Islet precursor cell (in vitro differentiated cells): ENCODE measurements at regions not wholly inside any gene's neighbourhood (a gene's known extent, or its start where the extent isn't known, plus 50 kb on each side); places are given as distances from the start of the nearest gene placed in this dataset.

Experiments used
- DNase-seq: peaks from one replicate; pipeline ENCODE4 v3.0.0-alpha.2; 2018

- DNase-seq: no peak
Measured at GRCh38 chr9:96183751-96184150, 118.2 kb downstream of the HSD17B3 start.

GRCh38 chr9:96178153-96178552 is 123.8 kb downstream of the HSD17B3 start:
- no peak for DNase-seq

- DNase-seq: no peak
Measured at GRCh38 chr9:96177719-96178028, 124.3 kb downstream of the HSD17B3 start.

- no peak for DNase-seq
Measured at GRCh38 chr9:96177005-96177718, 124.8 kb downstream of the HSD17B3 start.

GRCh38 chr9:96175796-96176195 is 126.2 kb downstream of the HSD17B3 start:
- DNase-seq: no peak

GRCh38 chr9:96175001-96175400 is 127.0 kb downstream of the HSD17B3 start:
- no peak for DNase-seq

GRCh38 chr9:96174371-96174770 is 127.6 kb downstream of the HSD17B3 start:
- no peak for DNase-seq

- DNase-seq: no peak
Measured at GRCh38 chr9:96173640-96174039, 128.3 kb downstream of the HSD17B3 start.

- no peak for DNase-seq
Measured at GRCh38 chr9:96172797-96173196, 129.2 kb downstream of the HSD17B3 start.

GRCh38 chr9:96171728-96172127 is 130.2 kb downstream of the HSD17B3 start:
- DNase-seq: no peak

- peak; percentile 83 for DNase-seq
Measured at GRCh38 chr9:96169901-96170300, 132.1 kb downstream of the HSD17B3 start.

GRCh38 chr9:96169484-96169883 is 132.5 kb downstream of the HSD17B3 start:
- peak; percentile 97 for DNase-seq

GRCh38 chr9:96168882-96169281 is 133.1 kb downstream of the HSD17B3 start:
- peak; percentile 51 for DNase-seq

GRCh38 chr9:96167011-96167410 is 135.0 kb downstream of the HSD17B3 start:
- peak; percentile 37 for DNase-seq

GRCh38 chr9:96164268-96164683 is 137.7 kb downstream of the HSD17B3 start:
- DNase-seq: peak; percentile 25

GRCh38 chr9:96163712-96164111 is 138.3 kb downstream of the HSD17B3 start:
- peak; percentile 25 for DNase-seq

- DNase-seq: peak; percentile 4
Measured at GRCh38 chr9:96163161-96163560, 138.8 kb downstream of the HSD17B3 start.

- no peak for DNase-seq
Measured at GRCh38 chr9:96161819-96162218, 140.2 kb downstream of the HSD17B3 start.

GRCh38 chr9:96160866-96161265 is 141.1 kb downstream of the HSD17B3 start:
- no peak for DNase-seq

GRCh38 chr9:96160168-96160567 is 141.8 kb downstream of the HSD17B3 start:
- no peak for DNase-seq

- no peak for DNase-seq
Measured at GRCh38 chr9:96159596-96159995, 142.4 kb downstream of the HSD17B3 start.

- DNase-seq: no peak
Measured at GRCh38 chr9:96158909-96159575, 142.9 kb downstream of the HSD17B3 start.

- DNase-seq: no peak
Measured at GRCh38 chr9:96158147-96158546, 143.8 kb downstream of the HSD17B3 start.

- DNase-seq: no peak
Measured at GRCh38 chr9:96157675-96158074, 144.3 kb downstream of the HSD17B3 start.
